ENCODE measurements at regions not wholly inside any gene's neighbourhood (a gene's known extent, or its start where the extent isn't known, plus 50 kb on each side); places are given as distances from the start of the nearest gene placed in this dataset.

DNA sequence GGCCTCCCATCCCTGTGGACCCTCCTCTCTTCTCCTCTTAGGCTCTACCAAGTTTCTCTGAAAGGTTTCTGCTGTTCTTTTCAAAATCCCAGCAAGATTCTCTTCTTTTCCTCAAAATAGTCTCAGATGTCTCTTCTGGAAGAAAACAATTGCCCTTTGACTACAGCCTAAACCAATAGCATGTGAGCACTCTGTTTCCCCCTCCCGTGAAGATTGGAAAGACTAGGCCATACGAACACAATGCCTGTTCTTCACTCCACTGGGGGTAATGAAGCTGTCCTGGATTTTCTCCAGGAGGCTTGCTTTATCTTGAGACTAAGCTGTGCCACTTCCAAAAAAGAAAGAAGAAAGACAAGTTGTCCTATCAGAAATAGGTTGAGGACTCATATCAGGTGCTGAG lies 178.7 kb upstream of the MCTP2 start:
- H3K27ac ChIP-seq (replicated peaks): no peak overlapping the region
- H3K4me3 ChIP-seq (replicated peaks; ENCODE audit: insufficient read depth, low read length): no peak overlapping the region
- DNase-seq (ENCODE audit: low read depth in 1 of 2, low spot score in 1 of 2): no peak
- TF ChIP-seq POLR2AphosphoS5 (IDR thresholded peaks at IDR 0.05; ENCODE audit: low read depth) (no peak), SPI1 (IDR thresholded peaks at IDR 0.05; ENCODE audit: borderline replicate concordance, low read depth) (no peak), CTCF (IDR thresholded peaks at IDR 0.05; ENCODE audit: insufficient read depth, low read length) (no peak), GABPA (IDR thresholded peaks at IDR 0.05; ENCODE audit: low read depth) (no peak)
- TF ChIP-seq, protein P1, sequence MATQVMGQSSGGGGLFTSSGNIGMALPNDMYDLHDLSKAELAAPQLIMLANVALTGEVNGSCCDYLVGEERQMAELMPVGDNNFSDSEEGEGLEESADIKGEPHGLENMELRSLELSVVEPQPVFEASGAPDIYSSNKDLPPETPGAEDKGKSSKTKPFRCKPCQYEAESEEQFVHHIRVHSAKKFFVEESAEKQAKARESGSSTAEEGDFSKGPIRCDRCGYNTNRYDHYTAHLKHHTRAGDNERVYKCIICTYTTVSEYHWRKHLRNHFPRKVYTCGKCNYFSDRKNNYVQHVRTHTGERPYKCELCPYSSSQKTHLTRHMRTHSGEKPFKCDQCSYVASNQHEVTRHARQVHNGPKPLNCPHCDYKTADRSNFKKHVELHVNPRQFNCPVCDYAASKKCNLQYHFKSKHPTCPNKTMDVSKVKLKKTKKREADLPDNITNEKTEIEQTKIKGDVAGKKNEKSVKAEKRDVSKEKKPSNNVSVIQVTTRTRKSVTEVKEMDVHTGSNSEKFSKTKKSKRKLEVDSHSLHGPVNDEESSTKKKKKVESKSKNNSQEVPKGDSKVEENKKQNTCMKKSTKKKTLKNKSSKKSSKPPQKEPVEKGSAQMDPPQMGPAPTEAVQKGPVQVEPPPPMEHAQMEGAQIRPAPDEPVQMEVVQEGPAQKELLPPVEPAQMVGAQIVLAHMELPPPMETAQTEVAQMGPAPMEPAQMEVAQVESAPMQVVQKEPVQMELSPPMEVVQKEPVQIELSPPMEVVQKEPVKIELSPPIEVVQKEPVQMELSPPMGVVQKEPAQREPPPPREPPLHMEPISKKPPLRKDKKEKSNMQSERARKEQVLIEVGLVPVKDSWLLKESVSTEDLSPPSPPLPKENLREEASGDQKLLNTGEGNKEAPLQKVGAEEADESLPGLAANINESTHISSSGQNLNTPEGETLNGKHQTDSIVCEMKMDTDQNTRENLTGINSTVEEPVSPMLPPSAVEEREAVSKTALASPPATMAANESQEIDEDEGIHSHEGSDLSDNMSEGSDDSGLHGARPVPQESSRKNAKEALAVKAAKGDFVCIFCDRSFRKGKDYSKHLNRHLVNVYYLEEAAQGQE (IDR thresholded peaks at IDR 0.05; ENCODE audit: insufficient replicate concordance, low read depth): no peak
- peaks cover 3% of the 10 kb centered on the region for H3K27me3 ChIP-seq (ENCODE audit: insufficient read depth, poor library complexity, severe bottlenecking)

DNA sequence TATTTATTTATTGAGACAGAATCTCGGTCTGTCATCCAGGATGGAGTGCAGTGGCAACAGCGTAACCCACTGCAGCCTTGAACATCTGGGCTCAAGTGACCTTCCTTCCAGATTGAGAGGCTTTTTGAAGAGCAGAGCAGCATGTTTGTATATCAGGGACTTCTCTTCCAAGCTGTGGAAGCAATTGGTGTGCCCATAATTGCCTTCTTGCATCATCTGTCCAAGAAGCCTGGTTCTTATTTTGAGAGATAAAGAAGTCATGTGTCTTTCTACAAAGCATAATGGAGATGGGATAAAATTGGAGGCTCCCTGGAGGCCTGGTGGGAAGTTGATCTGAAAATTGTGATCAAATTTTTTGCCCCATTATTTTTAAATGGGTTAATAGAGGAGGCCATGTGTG lies 183.8 kb upstream of the MCTP2 start:
- no peak for DNase-seq (ENCODE audit: low read depth in 1 of 2, low spot score in 1 of 2)
- TF ChIP-seq POLR2AphosphoS5 (IDR thresholded peaks at IDR 0.05; ENCODE audit: low read depth): no peak
- TF ChIP-seq CTCF (IDR thresholded peaks at IDR 0.05; ENCODE audit: insufficient read depth, low read length): no peak
- no peak for TF ChIP-seq GABPA (IDR thresholded peaks at IDR 0.05; ENCODE audit: low read depth)
- TF ChIP-seq SPI1 (IDR thresholded peaks at IDR 0.05; ENCODE audit: borderline replicate concordance, low read depth): no peak
- TF ChIP-seq, protein P1 (IDR thresholded peaks at IDR 0.05; ENCODE audit: insufficient replicate concordance, low read depth): no peak
- H3K27ac ChIP-seq (replicated peaks): no peak overlapping the region
- H3K27me3 ChIP-seq (ENCODE audit: insufficient read depth, poor library complexity, severe bottlenecking): peaks cover 3% of the 10 kb centered on the region
- H3K4me3 ChIP-seq (replicated peaks; ENCODE audit: insufficient read depth, low read length): no peak overlapping the region

GRCh38 chr15:94042180-94042928 lies 189.0 kb upstream of the MCTP2 start:
- no peak overlapping the region for H3K4me3 ChIP-seq (replicated peaks; ENCODE audit: insufficient read depth, low read length)
- TF ChIP-seq, protein P1 (IDR thresholded peaks at IDR 0.05; ENCODE audit: insufficient replicate concordance, low read depth): no peak
- TF ChIP-seq SPI1 (IDR thresholded peaks at IDR 0.05; ENCODE audit: borderline replicate concordance, low read depth) (no peak), GABPA (IDR thresholded peaks at IDR 0.05; ENCODE audit: low read depth) (no peak), CTCF (IDR thresholded peaks at IDR 0.05; ENCODE audit: insufficient read depth, low read length) (no peak), POLR2AphosphoS5 (IDR thresholded peaks at IDR 0.05; ENCODE audit: low read depth) (no peak)
- DNase-seq (ENCODE audit: low read depth in 1 of 2, low spot score in 1 of 2): no peak
- no peaks in the 10 kb centered on the region for H3K27me3 ChIP-seq (ENCODE audit: insufficient read depth, poor library complexity, severe bottlenecking)
- H3K27ac ChIP-seq (replicated peaks): no peak overlapping the region

Data from HL-60 (cell line).